NCI-H2196 (cell line): ENCODE measurements at regions not wholly inside any gene's neighbourhood (a gene's known extent, or its start where the extent isn't known, plus 50 kb on each side); places are given as distances from the start of the nearest gene placed in this dataset.
A peak's percentile ranks its signal among the peaks of the same experiment; 100 is the strongest.
"Not testable (repeated sequence)": the region's sequence is repeated elsewhere in the genome, so short reads cannot be mapped to it uniquely, and the experiment has no call there.

ENCODE experiments used
- DNase-seq: peaks from one replicate; lab custom pipeline; 2025; ENCODE audit not compliant: unreplicated experiment; lab: John Stamatoyannopoulos, UW

- no peak for DNase-seq
Measured at GRCh38 chr4:188432328-188432727, 293.1 kb downstream of the TRIML1 start.

GRCh38 chr4:188433741-188434315 is 294.6 kb downstream of the TRIML1 start:
- DNase-seq: no peak

GRCh38 chr4:188434643-188435042 is 295.4 kb downstream of the TRIML1 start:
- no peak for DNase-seq

- no peak for DNase-seq
Measured at GRCh38 chr4:188435381-188435780, 296.1 kb downstream of the TRIML1 start.

GRCh38 chr4:188437535-188437934 is 298.3 kb downstream of the TRIML1 start:
- no peak for DNase-seq

GRCh38 chr4:188438391-188438824 is 299.2 kb downstream of the TRIML1 start:
- DNase-seq: not testable (repeated sequence)

- peak; percentile 1 for DNase-seq
Measured at GRCh38 chr4:188439641-188440311, 300.5 kb downstream of the TRIML1 start.

- no peak for DNase-seq
Measured at GRCh38 chr4:188444500-188444899, 305.3 kb downstream of the TRIML1 start.

GRCh38 chr4:188448996-188449395 is 309.8 kb downstream of the TRIML1 start:
- DNase-seq: not testable (repeated sequence)

GRCh38 chr4:188450571-188450970 is 311.3 kb downstream of the TRIML1 start:
- DNase-seq: no peak

- no peak for DNase-seq
Measured at GRCh38 chr4:188452097-188452496, 312.9 kb downstream of the TRIML1 start.

- no peak for DNase-seq
Measured at GRCh38 chr4:188454575-188454974, 315.3 kb downstream of the TRIML1 start.

- DNase-seq: no peak
Measured at GRCh38 chr4:188455062-188455752, 316.0 kb downstream of the TRIML1 start.

- no peak for DNase-seq
Measured at GRCh38 chr4:188459381-188459780, 320.1 kb downstream of the TRIML1 start.

- DNase-seq: no peak
Measured at GRCh38 chr4:188463909-188464308, 324.7 kb downstream of the TRIML1 start.

GRCh38 chr4:188466001-188466400 is 326.8 kb downstream of the TRIML1 start:
- DNase-seq: no peak

- no peak for DNase-seq
Measured at GRCh38 chr4:188484256-188484655, 345.0 kb downstream of the TRIML1 start.

- DNase-seq: no peak
Measured at GRCh38 chr4:188485906-188486305, 346.7 kb downstream of the TRIML1 start.

GRCh38 chr4:188492886-188493285 is 353.6 kb downstream of the TRIML1 start:
- DNase-seq: no peak

GRCh38 chr4:188495169-188495568 is 355.9 kb downstream of the TRIML1 start:
- no peak for DNase-seq

GRCh38 chr4:188511431-188511830 is 372.2 kb downstream of the TRIML1 start:
- no peak for DNase-seq

GRCh38 chr4:188532751-188533150 is 393.5 kb downstream of the TRIML1 start:
- no peak for DNase-seq
